ENCODE measurements at regions not wholly inside any gene's neighbourhood (a gene's known extent, or its start where the extent isn't known, plus 50 kb on each side); places are given as distances from the start of the nearest gene placed in this dataset.

- no peaks in the 10 kb centered on the region for H3F3A ChIP-seq (ENCODE audit: insufficient read depth, low read length)
Observed at GRCh38 chr6:140032189-140032588, 657.7 kb upstream of the CITED2 start.

GRCh38 chr6:140029551-140029950 is 655.1 kb upstream of the CITED2 start:
- Histone ChIP-seq H4K20me1 (ENCODE audit: insufficient read depth, low read length) (no peaks in the 10 kb centered on the region), H2AFZ (ENCODE audit: low read length) (no peak overlapping the region), H3K4me1 (ENCODE audit: insufficient read depth, low read length, severe bottlenecking) (no peaks in the 10 kb centered on the region), H3F3A (ENCODE audit: insufficient read depth, low read length) (no peaks in the 10 kb centered on the region), H3K27me3 (ENCODE audit: insufficient read depth, low read length) (no peaks in the 10 kb centered on the region), H3K4me2 (ENCODE audit: low read length) (no peak overlapping the region), H3K9me3 (ENCODE audit: low read length) (no peaks in the 10 kb centered on the region), H3K36me3 (ENCODE audit: insufficient read depth, low read length) (no peaks in the 10 kb centered on the region), H3K9ac (ENCODE audit: low read length) (no peak overlapping the region), H3K9me2 (ENCODE audit: low read depth, low read length) (no peaks in the 10 kb centered on the region), H3K79me2 (ENCODE audit: insufficient read depth, low read length) (no peaks in the 10 kb centered on the region), H3K4me3 (ENCODE audit: low read depth, low read length, poor library complexity, severe bottlenecking) (no peak overlapping the region), H3K27ac (ENCODE audit: low read depth, low read length, poor library complexity, severe bottlenecking) (no peak overlapping the region)
- TF ChIP-seq EZH2 (IDR thresholded peaks at IDR 0.05; ENCODE audit: borderline replicate concordance, low read length) (no peak), CTCF (IDR thresholded peaks at IDR 0.05; ENCODE audit: low read length) (no peak)

More at GRCh38 chr6:140032189-140032588, 657.7 kb upstream of the CITED2 start:
- Histone ChIP-seq H2AFZ (ENCODE audit: low read length) (no peak overlapping the region), H3K27ac (ENCODE audit: low read depth, low read length, poor library complexity, severe bottlenecking) (no peak overlapping the region), H3K27me3 (ENCODE audit: insufficient read depth, low read length) (no peaks in the 10 kb centered on the region), H3K79me2 (ENCODE audit: insufficient read depth, low read length) (no peaks in the 10 kb centered on the region), H3K9me3 (ENCODE audit: low read length) (no peaks in the 10 kb centered on the region), H3K4me2 (ENCODE audit: low read length) (no peak overlapping the region), H3K4me3 (ENCODE audit: low read depth, low read length, poor library complexity, severe bottlenecking) (no peak overlapping the region), H3K9me2 (ENCODE audit: low read depth, low read length) (no peaks in the 10 kb centered on the region; the same call in 1 of the 2 replicates), H4K20me1 (ENCODE audit: insufficient read depth, low read length) (no peaks in the 10 kb centered on the region), H3K4me1 (ENCODE audit: insufficient read depth, low read length, severe bottlenecking) (no peaks in the 10 kb centered on the region), H3K36me3 (ENCODE audit: insufficient read depth, low read length) (no peaks in the 10 kb centered on the region), H3K9ac (ENCODE audit: low read length) (no peak overlapping the region)
- TF ChIP-seq CTCF (IDR thresholded peaks at IDR 0.05; ENCODE audit: low read length) (no peak), EZH2 (IDR thresholded peaks at IDR 0.05; ENCODE audit: borderline replicate concordance, low read length) (no peak)

GRCh38 chr6:140027219-140027618 is 652.8 kb upstream of the CITED2 start:
- no peaks in the 10 kb centered on the region for H3K4me1 ChIP-seq (ENCODE audit: insufficient read depth, low read length, severe bottlenecking)
- H3F3A ChIP-seq (ENCODE audit: insufficient read depth, low read length), result no peaks in the 10 kb centered on the region
- H3K79me2 ChIP-seq (ENCODE audit: insufficient read depth, low read length), result no peaks in the 10 kb centered on the region
- no peaks in the 10 kb centered on the region for H4K20me1 ChIP-seq (ENCODE audit: insufficient read depth, low read length)
- no peak overlapping the region for H3K9ac ChIP-seq (ENCODE audit: low read length)
- H3K4me2 ChIP-seq (ENCODE audit: low read length), result no peak overlapping the region
- TF ChIP-seq CTCF (IDR thresholded peaks at IDR 0.05; ENCODE audit: low read length) (no peak), EZH2 (IDR thresholded peaks at IDR 0.05; ENCODE audit: borderline replicate concordance, low read length) (no peak)
- H3K36me3 ChIP-seq (ENCODE audit: insufficient read depth, low read length), result no peaks in the 10 kb centered on the region
- no peaks in the 10 kb centered on the region for H3K27me3 ChIP-seq (ENCODE audit: insufficient read depth, low read length)
- no peaks in the 10 kb centered on the region for H3K9me2 ChIP-seq (ENCODE audit: low read depth, low read length)
- H3K9me3 ChIP-seq (ENCODE audit: low read length), result no peaks in the 10 kb centered on the region
- H3K27ac ChIP-seq (ENCODE audit: low read depth, low read length, poor library complexity, severe bottlenecking), result no peak overlapping the region
- no peak overlapping the region for H3K4me3 ChIP-seq (ENCODE audit: low read depth, low read length, poor library complexity, severe bottlenecking)
- H2AFZ ChIP-seq (ENCODE audit: low read length), result no peak overlapping the region
